ENCODE measurements at regions not wholly inside any gene's neighbourhood (a gene's known extent, or its start where the extent isn't known, plus 50 kb on each side); places are given as distances from the start of the nearest gene placed in this dataset.

DNA sequence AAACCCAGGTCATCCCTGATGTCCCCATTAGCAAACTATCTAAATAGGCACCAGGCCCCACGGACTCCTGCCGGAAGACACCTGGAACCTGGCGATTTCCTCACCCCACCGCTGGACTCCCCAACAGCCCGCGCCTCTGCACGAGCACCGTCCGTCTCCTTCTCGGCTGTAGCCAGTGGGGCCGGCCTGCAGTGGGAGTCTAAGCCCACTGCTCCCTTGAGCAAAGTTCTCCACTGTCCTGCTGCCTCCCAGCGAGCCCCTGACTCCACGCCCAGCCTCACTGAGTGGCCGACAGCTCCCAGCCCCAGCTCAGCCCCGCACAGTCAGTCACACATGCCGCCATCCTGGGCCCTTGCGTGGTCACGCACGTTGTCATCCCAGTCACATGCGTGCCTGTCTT is 211.3 kb upstream of the PPP2R2D start:
- H3K36me3 Mint-ChIP-seq (ENCODE audit: unreplicated experiment) = peaks cover 4% of the 10 kb centered on the region
- H3K4me1 Mint-ChIP-seq (ENCODE audit: unreplicated experiment) = no peaks in the 10 kb centered on the region
- H3K27me3 Mint-ChIP-seq (ENCODE audit: unreplicated experiment) = no peaks in the 10 kb centered on the region
- no peak overlapping the region for H3K4me3 Mint-ChIP-seq (ENCODE audit: unreplicated experiment)
- H3K27ac Mint-ChIP-seq (ENCODE audit: unreplicated experiment) = no peak overlapping the region
- TF ChIP-seq CTCF (IDR thresholded peaks at IDR 0.05) = no peak
- peaks cover 36% of the 10 kb centered on the region for H3K9me3 Mint-ChIP-seq (ENCODE audit: unreplicated experiment)
- no peak for DNase-seq (ENCODE audit: extremely low spot score, unreplicated experiment)

GRCh38 chr10:131689954-131690757 is 210.7 kb upstream of the PPP2R2D start:
- Mint-ChIP-seq H3K36me3 (ENCODE audit: unreplicated experiment) (peaks cover 4% of the 10 kb centered on the region), H3K9me3 (ENCODE audit: unreplicated experiment) (peaks cover 30% of the 10 kb centered on the region), H3K4me3 (ENCODE audit: unreplicated experiment) (no peak overlapping the region), H3K27ac (ENCODE audit: unreplicated experiment) (no peak overlapping the region), H3K27me3 (ENCODE audit: unreplicated experiment) (no peaks in the 10 kb centered on the region), H3K4me1 (ENCODE audit: unreplicated experiment) (no peaks in the 10 kb centered on the region)
- DNase-seq (ENCODE audit: extremely low spot score, unreplicated experiment) = no peak
- TF ChIP-seq CTCF (IDR thresholded peaks at IDR 0.05) = no peak

- no peak for DNase-seq (ENCODE audit: extremely low spot score, unreplicated experiment)
- Mint-ChIP-seq H3K9me3 (ENCODE audit: unreplicated experiment) (peaks cover 30% of the 10 kb centered on the region), H3K4me1 (ENCODE audit: unreplicated experiment) (no peaks in the 10 kb centered on the region), H3K27ac (ENCODE audit: unreplicated experiment) (no peak overlapping the region), H3K27me3 (ENCODE audit: unreplicated experiment) (no peaks in the 10 kb centered on the region), H3K4me3 (ENCODE audit: unreplicated experiment) (no peak overlapping the region), H3K36me3 (ENCODE audit: unreplicated experiment) (peaks cover 4% of the 10 kb centered on the region)
- TF ChIP-seq CTCF (IDR thresholded peaks at IDR 0.05) = no peak
Measured at GRCh38 chr10:131690805-131691239, 210.0 kb upstream of the PPP2R2D start.

DNA sequence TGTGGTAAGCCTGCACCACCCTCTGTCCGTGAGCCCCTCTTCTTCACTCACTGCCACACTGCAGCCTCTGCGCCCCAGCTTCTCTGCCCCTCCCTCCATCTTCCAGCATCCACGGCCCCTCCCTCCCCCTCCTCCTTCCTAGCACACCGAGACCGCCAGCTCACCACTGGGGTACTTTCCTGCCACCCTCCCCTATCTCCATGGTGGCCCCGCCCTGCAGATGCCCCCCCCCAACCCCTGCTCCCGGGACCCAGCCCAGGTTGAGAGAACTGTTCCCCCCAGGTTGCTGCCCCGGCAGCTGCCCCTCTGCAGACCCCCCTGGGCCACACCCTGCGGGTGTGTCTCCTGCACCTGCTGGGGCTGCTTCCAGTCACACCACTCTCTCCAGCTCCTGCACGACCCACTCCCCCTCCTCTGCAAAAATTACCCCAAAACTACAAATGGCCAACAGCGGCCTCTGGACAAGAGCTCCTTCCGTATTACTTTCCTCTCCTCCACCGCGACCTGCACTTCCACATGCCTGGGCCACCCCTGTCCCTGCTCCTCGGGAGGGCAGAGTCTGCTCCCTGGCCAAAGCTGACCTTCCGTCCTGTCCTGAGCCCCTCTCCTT is 209.2 kb upstream of the PPP2R2D start:
- Mint-ChIP-seq H3K36me3 (ENCODE audit: unreplicated experiment) (peaks cover 4% of the 10 kb centered on the region), H3K27me3 (ENCODE audit: unreplicated experiment) (no peaks in the 10 kb centered on the region), H3K27ac (ENCODE audit: unreplicated experiment) (no peak overlapping the region), H3K9me3 (ENCODE audit: unreplicated experiment) (peaks cover 31% of the 10 kb centered on the region), H3K4me1 (ENCODE audit: unreplicated experiment) (no peaks in the 10 kb centered on the region), H3K4me3 (ENCODE audit: unreplicated experiment) (no peak overlapping the region)
- DNase-seq (ENCODE audit: extremely low spot score, unreplicated experiment) = no peak
- no peak for TF ChIP-seq CTCF (IDR thresholded peaks at IDR 0.05)

DNA sequence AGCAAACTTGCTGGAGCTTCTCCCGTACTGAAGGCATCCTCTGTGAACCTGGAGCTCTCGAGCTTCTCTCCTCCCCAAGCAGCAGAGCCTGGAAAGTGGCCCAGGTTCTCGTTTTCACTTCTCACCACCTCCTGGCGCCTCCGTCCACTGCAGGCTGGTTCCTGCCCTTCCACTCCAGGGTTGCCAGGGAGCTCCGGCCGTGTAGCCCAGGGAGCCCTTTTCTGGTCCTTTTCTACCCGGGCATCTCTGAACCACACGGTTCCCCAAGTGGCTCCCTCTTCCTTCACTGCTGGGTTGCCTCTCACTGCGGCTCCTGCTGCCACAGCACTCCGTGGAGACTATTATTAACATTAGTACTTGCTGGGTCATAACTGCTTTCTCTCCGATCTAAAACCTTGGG is 208.6 kb upstream of the PPP2R2D start:
- no peaks in the 10 kb centered on the region for H3K4me1 Mint-ChIP-seq (ENCODE audit: unreplicated experiment)
- H3K27ac Mint-ChIP-seq (ENCODE audit: unreplicated experiment) = no peak overlapping the region
- H3K4me3 Mint-ChIP-seq (ENCODE audit: unreplicated experiment) = no peak overlapping the region
- no peak for TF ChIP-seq CTCF (IDR thresholded peaks at IDR 0.05)
- DNase-seq (ENCODE audit: extremely low spot score, unreplicated experiment) = no peak
- peaks cover 30% of the 10 kb centered on the region for H3K9me3 Mint-ChIP-seq (ENCODE audit: unreplicated experiment)
- no peaks in the 10 kb centered on the region for H3K27me3 Mint-ChIP-seq (ENCODE audit: unreplicated experiment)
- H3K36me3 Mint-ChIP-seq (ENCODE audit: unreplicated experiment) = peaks cover 4% of the 10 kb centered on the region

Measured in osteocyte (in vitro differentiated cells).